NCI-H345 (cell line): ENCODE measurements at regions not wholly inside any gene's neighbourhood (a gene's known extent, or its start where the extent isn't known, plus 50 kb on each side); places are given as distances from the start of the nearest gene placed in this dataset.

ENCODE experiments used
- DNase-seq: peaks from one replicate; lab custom pipeline; 2025; lab: John Stamatoyannopoulos, UW

DNA sequence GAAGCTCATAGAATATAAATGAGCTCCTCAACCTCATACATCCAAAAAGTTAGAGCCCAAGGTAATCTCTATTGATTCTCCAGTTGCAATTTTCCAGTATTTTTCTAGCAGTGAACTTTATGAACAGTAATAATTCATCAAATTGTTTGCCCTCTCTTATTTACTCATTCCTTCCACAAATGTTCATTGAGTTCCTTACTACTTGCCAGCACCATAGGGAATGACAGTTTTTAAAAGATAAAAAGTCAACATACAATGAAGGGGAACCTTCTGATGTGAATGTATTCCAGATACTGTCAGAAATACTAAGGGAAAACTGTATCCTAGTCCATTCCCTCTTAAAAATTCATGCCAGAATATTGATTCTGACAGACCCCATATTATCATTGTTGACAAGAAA is 277.0 kb upstream of the C1orf87 start:
- no peak for DNase-seq

DNA sequence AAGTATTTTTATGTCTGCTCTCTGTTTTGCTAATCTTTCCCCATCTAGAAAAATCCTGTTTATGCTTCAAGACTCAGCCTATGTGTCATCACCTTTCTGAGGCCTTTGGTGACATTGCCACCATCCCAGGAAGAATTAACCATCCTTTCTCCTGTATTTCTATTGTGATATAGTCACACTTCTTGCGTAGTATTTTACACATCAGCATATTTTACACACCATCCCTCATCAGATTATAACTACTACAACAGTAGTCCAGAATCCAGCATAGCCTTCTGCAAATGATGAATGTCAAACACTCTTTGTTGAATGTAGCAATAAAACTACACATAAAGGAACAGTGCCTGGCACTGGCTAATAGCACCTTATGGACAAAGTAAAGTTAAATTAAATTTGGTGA is 275.3 kb upstream of the C1orf87 start:
- no peak for DNase-seq

DNA sequence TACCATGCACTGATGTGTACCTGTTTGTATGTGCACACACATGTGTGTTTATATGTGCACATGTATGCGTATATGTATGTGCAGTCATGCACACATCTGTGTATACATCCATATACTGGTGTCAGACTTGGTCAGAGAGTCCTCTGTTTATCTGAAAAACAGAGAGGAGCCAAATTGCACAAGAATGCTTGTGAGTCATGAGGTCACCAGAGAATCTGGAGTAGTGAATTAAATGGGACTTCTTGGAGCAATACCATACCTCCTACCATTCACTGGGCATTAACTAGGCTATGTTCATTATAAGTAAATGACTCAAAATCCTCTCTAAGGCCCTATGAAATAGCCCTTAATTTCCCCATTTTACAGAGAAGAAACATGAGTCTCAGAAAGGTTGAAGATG is 272.1 kb upstream of the C1orf87 start:
- no peak for DNase-seq

DNA sequence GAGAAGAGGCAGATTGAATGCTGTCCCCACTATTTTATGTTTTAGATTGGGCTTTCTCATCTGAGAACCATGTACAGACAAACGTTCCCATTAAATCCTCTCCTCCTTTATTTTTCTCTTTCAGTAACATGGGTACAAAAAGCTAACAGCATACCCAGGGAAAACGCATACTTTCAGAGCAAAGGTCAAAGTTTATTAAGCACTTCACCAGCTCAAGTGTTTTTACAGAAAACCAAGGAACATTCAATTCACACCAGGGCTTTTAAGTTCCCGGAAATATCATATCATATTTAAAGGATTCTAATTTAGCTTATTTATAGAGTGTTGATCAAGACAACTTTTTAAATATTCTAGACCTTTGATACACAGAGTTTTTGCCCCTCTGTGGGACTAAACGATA is 271.5 kb upstream of the C1orf87 start:
- DNase-seq = no peak

DNA sequence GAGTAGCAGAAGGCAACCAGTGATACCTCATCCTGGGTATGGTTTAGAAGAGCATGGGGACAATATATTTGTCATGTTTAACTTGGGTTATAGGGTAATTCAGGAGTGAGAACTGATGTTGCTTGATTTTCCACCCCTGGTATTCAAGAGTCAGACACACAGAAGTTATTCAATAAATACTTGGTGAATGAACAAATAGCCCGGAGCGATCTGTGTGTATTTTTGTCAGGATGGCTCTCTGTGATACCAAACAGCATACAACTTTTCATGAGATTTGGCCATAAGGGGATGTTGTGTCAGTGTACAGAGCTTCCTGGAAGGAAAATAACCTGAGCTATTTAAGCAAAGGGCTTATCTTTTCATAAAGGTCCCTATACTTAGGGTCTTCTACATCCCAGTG is 270.2 kb upstream of the C1orf87 start:
- no peak for DNase-seq

DNA sequence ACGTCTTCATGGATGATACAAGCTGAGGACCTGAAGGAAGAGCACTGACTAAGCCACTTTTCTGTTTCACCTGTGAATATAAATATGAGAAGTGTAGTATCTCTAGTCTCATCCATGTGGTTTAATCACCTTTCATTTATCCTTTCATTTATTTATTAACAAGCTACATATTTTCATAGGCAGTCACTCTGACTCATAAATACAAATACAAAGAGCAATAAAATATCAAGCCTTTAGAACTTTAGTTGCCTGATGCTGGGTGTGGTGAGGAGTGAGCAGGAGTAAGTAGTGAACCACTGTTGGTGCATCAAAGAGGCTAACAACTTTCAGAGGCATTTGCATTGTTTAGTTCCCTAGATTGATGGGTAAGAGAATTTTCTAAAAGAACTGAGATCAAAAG is 269.0 kb upstream of the C1orf87 start:
- no peak for DNase-seq

DNA sequence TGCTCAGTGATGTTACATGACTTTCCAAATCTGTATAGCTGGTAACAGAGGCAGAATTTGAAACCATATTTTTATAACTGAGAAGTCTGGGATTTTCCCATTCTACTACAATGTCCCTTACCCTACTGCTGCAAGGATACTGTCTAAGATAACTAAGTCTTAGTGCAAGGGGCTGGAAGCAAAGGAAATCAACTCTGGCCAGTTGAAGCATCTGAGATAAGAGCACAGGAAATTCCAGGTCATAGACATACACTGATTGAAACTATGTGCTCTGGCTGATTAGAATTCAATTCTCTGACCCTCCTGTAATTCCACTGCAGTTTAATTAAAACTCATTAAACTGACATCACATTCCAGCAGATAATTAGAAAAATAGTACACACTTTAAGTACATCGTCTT is 267.7 kb upstream of the C1orf87 start:
- no peak for DNase-seq

DNA sequence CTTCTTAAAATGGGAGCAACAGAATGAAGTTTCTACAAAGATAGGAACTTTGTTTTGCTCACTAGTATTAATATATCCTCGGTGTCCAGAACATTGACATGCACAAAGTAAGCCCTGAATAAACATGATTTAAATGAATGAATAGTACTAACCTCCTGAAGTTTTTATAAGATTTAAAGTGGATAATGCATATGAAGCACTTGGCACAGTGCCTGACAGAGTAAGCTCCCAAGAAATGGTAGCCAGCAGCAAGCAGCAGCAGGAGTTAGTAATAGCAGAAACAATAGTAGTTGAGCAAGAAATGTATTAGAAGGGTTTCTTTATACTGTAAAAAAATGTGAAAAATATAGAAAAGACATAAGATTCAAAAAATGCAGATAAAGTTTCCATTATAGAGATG is 258.1 kb upstream of the C1orf87 start:
- no peak for DNase-seq

DNA sequence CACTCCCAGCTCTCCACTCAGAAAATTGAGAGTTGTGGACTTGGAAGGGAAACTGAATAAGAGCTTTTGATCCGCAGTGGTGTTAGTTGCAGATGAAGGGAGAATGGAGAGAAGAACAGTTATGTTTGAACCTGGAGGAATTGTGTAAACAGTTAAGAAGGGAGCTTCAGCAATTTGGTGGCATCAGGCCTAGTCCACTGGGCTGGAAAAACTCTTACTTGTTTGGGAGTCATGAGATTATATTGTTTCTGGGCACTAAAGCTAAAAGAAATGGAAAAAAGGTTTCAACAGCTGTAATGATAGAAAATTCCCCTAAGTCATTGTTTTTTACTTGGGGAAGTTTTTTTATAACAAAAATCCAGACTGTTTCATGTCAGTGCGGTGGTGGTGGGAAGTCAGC is 256.1 kb upstream of the C1orf87 start:
- no peak for DNase-seq

DNA sequence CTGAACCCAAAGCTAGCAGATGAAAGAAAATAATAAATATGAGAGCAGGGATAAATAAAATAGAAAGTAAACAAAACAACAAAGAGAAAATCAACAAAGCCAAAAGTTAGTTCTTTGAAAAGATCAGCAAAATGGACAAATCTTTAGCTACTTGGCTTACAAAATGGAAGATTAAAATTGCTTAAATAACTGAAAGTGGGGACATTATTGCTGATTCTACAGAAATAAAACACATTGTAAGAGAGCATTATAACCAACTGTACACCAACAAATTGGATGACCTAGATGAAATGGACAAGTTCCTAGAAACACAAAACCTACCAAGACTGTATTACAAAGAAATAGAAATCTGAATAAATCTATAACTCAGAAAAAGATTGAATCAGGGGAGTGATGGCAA is 238.3 kb upstream of the C1orf87 start:
- DNase-seq = no peak

DNA sequence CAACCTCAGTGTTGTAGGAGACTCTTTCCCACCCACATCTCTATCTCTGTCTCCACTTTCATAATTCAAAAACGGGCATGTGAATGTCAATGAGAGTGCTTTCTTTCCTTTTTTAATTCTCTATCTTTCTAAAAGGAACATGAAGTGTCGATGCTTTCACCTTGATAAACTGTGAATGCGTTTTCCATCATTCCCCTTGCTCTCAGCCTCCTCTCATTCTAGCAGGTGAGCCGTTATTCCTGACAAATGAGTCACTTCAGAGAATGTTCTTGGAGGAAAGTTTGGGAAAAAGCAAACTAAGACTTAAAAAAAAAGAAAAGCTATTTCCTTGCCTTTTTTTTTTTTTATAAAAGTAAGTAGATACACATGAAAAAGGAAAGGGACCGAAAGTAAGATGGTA is 226.0 kb upstream of the C1orf87 start:
- no peak for DNase-seq

DNA sequence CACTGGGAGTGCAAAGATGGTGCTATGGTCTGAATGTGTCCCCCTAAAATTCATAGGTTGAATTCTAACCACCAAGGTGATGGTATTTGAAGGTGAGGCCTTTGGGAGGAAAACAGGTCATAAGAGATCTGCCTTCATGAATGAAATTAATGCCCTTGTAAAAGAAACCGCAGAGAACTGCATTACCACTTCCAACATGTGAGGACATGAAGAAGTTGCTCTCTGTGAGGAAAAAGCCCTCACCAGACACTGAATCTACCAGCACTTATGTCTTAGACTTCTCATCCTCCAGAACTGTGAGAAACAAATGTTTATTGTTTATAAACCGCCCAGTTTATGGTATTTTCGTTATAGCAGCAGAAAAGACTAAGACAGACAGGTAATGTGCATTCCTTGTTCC is 224.7 kb upstream of the C1orf87 start:
- DNase-seq = no peak

DNA sequence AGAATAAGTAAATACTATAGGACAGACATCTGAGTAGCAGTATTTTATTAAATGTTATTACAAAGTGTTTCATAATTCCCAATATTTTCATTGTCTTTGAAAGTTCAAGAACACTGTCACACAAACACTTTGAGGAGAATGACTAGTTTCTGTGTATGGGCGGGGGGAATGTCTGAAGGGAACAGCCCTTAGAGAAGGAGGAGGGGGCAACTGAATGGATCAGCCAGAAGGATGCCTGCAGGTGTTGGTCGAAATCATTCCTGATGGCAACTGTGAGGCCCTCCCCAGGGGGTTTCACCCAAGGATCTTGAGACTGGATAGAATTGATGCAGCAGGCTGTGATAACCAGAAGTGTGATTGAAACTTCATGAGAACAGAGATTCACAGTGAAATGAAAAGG is 223.2 kb upstream of the C1orf87 start:
- DNase-seq = no peak

DNA sequence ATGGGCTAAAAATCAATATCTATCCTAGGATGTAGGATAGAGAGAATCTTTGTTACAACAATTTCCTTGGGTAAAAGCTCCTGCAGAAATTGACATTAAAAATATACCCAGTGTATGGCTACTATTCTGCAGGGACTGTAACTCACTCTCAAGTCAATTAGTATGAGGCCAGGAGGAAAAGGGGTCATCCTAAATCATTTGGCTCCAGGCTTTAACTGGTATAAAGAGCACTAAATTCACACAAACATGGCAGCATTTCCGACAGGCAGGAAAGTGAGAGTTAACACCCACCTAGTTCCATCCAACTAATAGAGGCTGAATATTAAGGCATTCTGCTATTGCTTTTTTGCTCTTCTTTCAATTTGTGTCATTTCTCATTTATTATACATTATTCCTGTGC is 218.6 kb upstream of the C1orf87 start:
- no peak for DNase-seq

DNA sequence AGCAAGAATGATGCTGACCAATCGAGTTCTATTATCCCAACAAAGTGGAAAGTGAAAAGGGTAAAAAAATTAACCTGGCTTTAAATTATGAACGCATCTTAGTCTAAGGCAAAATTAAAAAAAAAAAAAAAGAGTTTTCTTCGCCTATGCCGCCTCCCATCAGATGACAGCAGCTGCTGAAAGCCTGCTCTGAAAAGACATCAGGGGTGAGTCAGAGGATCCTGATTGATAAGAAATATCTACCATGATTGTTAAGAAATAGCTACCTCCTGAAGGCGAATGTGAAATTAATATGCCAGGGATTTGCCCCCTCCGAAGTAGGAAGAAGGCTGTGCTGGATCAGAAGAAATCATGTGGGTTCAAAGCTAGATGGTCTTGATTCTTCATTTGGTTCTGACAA is 216.8 kb upstream of the C1orf87 start:
- no peak for DNase-seq

DNA sequence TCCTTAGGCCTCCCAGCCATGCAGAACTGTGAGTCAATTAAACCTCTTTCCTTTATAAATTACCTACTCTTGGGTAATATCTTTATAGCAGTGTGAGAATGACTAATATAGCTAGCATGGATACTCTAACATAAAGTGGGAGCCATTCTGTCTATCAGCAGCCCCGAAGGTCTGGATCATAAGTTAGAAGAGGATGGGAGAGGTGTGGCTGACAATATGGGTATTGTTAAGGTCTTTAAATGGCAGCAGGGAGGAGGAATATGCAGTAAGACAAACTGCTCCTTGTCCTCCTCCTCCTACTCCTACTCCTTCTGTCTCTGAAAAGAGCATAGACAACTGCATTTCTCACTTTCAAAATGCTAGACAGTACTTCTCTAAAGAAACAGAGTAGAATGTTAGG is 214.0 kb upstream of the C1orf87 start:
- DNase-seq = no peak

DNA sequence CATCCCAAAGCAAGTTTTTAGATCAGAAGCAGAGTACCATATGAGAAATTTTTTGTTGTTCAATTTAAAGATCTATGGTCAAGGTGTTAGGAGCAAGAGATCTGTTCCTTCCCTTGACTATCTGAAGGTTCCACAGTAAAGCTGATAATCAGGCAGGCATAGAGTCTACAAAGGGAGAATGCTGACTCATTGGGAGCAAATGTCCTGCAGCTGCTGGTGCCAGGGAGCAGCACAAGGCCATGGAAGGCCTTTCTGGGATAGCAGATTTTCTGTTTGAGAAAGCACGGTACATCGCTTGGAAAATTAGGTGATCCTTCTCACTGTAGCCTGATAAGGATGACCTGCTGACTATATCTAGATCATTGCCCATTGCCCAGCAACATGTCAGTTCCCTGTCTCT is 210.1 kb upstream of the C1orf87 start:
- DNase-seq = no peak

DNA sequence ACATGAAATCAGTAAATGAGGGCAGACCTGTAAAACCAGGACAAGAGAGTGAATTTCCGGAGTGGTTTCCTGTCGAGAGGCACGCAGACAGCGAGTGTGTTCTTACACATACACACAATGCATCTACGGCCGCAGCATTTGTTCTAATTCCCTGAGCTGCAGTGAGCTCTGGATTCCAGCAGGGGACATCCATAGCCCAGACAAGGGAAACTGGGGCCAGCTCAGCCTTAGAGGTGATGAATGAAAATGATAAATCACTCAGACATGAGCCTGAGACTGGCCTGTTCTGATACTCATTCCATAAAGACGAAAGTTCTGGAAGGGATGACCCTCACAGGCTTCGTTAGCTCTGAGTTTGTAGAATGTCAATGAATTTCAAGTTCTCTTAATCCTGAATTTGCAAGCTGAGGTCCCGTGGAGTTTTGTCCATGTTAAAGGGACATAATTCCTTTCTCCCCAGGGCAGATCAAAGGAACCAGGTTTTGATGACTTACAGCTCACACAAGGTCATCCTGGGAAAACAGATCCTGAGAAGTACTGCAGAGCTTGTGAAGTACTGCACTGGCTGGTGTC is 207.9 kb upstream of the C1orf87 start:
- peak; percentile 68 for DNase-seq

DNA sequence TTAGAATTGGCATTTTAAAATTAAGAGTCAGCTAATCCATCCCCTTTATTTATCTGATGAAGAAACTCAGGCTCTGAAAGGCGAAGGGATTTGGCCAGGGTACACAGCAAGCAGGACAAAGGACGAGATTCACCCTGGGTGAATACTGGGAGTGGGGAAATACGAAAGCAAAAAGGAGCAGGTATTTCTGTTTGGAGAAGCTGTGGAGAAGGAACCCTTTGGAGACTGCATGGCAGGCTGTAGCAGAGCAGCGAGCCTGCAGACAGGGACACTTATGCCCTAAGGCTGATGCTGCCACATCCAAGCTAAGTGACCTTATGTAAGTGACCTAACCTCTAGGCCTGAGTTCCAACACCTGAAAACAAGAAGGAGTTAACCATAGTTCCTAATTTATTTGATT is 207.2 kb upstream of the C1orf87 start:
- DNase-seq = no peak

DNA sequence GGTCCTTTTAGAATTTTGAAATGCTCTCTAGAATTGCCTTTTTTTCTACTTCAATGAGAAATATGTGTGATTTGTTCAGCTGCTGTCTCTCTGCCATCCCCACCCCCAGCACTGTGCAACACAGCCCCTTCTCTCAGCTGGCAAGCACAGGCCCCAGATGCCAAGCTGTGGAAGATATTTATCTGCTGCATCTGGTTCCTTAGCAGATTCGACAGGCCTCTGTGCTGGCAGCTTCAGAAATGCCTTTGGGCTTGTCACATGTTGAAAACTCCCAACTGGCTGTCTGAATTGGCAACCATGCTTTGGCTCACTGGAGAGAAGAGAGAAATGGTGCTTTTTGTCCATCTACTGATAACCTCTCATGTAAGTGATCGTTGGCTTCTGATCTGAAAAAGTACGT is 206.7 kb upstream of the C1orf87 start:
- DNase-seq = no peak

DNA sequence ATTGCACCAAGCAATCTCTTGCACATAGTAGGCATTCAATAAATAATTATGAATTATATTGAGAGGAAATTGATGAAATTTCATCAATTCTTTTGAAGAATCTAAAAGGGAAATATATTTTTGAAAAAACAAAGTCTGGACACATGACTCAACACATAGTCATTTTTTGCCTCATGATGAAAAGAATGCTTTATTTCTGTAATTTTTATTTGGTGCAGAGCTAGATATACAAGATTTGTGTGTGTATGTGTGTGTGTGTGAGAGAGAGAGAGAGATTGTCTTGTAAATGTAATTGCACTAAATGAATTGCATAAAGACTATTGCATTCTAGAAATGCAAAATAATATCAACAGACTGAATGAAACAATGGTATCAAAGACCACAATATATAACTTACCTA is 206.2 kb upstream of the C1orf87 start:
- DNase-seq = no peak

DNA sequence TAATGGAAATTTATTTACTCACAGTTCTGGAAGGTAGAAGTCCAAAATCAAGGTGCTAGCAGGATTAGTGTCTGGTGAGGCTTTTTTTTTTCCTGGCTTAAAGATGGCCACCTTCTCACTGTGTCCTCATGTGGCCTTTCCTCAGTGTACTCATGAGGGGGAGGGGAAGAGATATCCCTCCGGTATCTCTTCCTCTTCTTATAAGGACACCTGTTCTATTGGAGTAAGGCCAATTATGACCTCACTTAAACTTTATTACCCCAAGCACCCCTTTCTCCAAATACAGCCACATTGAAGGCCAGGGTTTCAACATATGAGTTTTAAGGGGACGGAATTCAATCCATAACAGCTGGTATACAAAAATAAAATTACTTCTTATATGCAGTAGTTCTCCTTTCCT is 203.7 kb upstream of the C1orf87 start:
- DNase-seq = no peak

DNA sequence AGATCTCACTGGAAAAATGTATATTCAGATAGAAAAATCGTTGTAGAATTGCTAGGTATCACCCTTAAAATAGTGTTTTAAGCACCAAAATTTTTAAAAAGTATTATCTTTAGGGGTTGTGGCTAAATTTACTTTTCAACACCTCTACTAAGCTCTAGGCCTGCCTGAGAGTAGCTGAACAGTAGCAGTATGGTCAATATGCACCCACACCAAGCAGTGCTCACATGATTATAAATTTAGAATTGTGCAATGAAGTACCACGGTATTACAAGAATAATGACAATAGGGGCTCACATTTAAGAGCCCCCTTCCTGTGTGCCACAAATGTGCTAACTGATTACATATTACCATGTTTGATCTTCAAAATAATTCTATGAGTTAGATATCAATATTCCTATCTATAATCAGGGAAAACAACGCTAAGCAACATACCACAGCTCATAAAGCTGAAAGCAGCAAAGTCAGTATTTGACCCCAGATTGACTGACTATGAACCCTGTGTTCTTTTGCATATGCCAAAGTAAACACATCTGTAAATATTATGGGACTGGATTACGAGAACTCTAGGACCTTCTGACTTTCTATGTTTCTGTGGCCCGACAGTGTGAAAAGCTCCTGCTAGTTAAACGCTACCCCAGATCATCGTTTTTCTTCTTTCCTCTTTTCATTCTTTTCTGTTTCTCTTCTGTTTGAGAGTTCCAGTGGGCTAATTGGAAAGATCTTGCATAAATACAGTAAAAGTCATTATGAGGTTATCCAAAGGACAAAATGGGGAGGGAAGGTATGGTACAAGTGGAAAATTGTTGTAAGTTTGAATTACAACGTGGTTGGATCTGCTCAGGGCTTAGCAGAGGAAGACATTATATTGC is 201.1 kb upstream of the C1orf87 start:
- no peak for DNase-seq

DNA sequence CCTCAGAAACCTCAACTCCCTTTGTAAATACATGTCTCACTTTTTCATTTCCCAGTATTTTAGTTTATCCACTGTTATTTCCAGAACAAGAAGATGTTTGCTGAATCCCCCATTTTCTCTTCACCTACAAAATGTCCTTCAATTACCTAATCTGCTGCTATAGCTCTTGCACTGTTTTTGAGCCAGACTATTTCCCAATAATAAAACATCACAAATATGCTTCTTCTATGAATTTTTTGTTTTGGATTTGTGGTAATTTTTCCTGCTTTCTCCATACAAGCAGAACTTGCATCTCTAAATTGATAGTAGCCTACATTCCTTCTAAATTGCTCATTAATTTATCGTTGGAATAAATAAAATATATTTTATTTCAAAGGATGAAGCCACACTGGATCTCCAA is 199.6 kb upstream of the C1orf87 start:
- DNase-seq = no peak
